HL-60 (cell line): ENCODE measurements at regions not wholly inside any gene's neighbourhood (a gene's known extent, or its start where the extent isn't known, plus 50 kb on each side); places are given as distances from the start of the nearest gene placed in this dataset.

ENCODE experiments used
- GABPA ChIP-seq: IDR thresholded peaks from 2 replicates; pipeline ENCODE4 v1.6.1; 2012; ENCODE audit warnings: low read depth
- POLR2AphosphoS5 ChIP-seq: IDR thresholded peaks from 2 replicates; pipeline ENCODE4 v1.6.1; 2012; ENCODE audit warnings: low read depth
- TF ChIP-seq, protein P1 (sequence below): IDR thresholded peaks from one replicate; pipeline ENCODE4 v1.5.1; 2011; ENCODE audit warnings: low read length, control low read depth, inconsistent platforms; ENCODE audit not compliant: insufficient read depth
- TF ChIP-seq, protein P2 (sequence below): IDR thresholded peaks from 2 replicates; pipeline ENCODE4 v1.6.1; 2012; ENCODE audit warnings: low read depth; ENCODE audit not compliant: insufficient replicate concordance

DNA sequence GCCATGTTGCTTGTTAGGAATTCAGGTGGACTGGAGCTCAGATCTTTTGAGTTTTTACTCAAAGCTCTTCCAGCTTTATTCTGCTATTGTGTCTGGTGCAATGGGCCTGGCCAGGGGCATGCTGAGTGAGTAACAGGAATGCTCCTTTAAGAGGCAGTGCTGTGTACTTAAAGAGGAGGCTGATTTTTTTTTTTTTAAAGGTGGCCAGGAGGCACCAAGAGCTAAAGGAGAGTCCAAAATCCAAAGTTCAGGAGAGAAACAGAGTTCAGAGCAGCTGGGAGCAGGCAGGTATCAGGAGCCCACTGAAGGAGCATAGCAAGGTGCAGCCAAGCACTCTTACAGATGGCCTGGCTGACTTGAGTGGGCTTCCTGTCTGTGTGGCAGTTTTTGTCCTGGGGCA is 178.7 kb downstream of the FMR1NB start:
- TF ChIP-seq, protein P1, sequence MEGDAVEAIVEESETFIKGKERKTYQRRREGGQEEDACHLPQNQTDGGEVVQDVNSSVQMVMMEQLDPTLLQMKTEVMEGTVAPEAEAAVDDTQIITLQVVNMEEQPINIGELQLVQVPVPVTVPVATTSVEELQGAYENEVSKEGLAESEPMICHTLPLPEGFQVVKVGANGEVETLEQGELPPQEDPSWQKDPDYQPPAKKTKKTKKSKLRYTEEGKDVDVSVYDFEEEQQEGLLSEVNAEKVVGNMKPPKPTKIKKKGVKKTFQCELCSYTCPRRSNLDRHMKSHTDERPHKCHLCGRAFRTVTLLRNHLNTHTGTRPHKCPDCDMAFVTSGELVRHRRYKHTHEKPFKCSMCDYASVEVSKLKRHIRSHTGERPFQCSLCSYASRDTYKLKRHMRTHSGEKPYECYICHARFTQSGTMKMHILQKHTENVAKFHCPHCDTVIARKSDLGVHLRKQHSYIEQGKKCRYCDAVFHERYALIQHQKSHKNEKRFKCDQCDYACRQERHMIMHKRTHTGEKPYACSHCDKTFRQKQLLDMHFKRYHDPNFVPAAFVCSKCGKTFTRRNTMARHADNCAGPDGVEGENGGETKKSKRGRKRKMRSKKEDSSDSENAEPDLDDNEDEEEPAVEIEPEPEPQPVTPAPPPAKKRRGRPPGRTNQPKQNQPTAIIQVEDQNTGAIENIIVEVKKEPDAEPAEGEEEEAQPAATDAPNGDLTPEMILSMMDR = no peak
- TF ChIP-seq POLR2AphosphoS5 = no peak
- TF ChIP-seq, protein P2, sequence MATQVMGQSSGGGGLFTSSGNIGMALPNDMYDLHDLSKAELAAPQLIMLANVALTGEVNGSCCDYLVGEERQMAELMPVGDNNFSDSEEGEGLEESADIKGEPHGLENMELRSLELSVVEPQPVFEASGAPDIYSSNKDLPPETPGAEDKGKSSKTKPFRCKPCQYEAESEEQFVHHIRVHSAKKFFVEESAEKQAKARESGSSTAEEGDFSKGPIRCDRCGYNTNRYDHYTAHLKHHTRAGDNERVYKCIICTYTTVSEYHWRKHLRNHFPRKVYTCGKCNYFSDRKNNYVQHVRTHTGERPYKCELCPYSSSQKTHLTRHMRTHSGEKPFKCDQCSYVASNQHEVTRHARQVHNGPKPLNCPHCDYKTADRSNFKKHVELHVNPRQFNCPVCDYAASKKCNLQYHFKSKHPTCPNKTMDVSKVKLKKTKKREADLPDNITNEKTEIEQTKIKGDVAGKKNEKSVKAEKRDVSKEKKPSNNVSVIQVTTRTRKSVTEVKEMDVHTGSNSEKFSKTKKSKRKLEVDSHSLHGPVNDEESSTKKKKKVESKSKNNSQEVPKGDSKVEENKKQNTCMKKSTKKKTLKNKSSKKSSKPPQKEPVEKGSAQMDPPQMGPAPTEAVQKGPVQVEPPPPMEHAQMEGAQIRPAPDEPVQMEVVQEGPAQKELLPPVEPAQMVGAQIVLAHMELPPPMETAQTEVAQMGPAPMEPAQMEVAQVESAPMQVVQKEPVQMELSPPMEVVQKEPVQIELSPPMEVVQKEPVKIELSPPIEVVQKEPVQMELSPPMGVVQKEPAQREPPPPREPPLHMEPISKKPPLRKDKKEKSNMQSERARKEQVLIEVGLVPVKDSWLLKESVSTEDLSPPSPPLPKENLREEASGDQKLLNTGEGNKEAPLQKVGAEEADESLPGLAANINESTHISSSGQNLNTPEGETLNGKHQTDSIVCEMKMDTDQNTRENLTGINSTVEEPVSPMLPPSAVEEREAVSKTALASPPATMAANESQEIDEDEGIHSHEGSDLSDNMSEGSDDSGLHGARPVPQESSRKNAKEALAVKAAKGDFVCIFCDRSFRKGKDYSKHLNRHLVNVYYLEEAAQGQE = no peak
- TF ChIP-seq GABPA = no peak
